ENCODE measurements at regions not wholly inside any gene's neighbourhood (a gene's known extent, or its start where the extent isn't known, plus 50 kb on each side); places are given as distances from the start of the nearest gene placed in this dataset.

DNA sequence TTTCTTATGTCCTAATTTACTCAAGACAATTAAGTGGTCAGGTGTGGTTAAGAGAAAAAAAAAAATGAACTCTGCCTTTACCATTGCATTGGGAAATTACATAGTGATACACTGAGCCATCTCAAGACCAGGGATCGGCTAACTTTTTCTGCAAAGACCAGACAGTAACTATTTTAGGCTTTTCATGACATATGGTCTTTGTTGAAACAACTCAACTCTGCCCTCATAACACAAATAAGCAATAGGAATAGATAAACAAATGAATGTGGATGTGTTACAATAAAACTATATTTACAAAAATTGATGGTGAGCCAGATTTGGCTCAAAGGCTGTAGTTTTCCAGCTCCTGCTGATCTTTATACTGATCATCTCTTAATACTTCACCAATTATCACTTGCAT, 632.6 kb upstream of the INTU start (continued):
- TF ChIP-seq, protein P1, sequence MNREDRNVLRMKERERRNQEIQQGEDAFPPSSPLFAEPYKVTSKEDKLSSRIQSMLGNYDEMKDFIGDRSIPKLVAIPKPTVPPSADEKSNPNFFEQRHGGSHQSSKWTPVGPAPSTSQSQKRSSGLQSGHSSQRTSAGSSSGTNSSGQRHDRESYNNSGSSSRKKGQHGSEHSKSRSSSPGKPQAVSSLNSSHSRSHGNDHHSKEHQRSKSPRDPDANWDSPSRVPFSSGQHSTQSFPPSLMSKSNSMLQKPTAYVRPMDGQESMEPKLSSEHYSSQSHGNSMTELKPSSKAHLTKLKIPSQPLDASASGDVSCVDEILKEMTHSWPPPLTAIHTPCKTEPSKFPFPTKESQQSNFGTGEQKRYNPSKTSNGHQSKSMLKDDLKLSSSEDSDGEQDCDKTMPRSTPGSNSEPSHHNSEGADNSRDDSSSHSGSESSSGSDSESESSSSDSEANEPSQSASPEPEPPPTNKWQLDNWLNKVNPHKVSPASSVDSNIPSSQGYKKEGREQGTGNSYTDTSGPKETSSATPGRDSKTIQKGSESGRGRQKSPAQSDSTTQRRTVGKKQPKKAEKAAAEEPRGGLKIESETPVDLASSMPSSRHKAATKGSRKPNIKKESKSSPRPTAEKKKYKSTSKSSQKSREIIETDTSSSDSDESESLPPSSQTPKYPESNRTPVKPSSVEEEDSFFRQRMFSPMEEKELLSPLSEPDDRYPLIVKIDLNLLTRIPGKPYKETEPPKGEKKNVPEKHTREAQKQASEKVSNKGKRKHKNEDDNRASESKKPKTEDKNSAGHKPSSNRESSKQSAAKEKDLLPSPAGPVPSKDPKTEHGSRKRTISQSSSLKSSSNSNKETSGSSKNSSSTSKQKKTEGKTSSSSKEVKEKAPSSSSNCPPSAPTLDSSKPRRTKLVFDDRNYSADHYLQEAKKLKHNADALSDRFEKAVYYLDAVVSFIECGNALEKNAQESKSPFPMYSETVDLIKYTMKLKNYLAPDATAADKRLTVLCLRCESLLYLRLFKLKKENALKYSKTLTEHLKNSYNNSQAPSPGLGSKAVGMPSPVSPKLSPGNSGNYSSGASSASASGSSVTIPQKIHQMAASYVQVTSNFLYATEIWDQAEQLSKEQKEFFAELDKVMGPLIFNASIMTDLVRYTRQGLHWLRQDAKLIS (CRISPR knock-in tag; IDR thresholded peaks at IDR 0.05; ENCODE audit: borderline replicate concordance) = no peak
- TF ChIP-seq, protein P2, sequence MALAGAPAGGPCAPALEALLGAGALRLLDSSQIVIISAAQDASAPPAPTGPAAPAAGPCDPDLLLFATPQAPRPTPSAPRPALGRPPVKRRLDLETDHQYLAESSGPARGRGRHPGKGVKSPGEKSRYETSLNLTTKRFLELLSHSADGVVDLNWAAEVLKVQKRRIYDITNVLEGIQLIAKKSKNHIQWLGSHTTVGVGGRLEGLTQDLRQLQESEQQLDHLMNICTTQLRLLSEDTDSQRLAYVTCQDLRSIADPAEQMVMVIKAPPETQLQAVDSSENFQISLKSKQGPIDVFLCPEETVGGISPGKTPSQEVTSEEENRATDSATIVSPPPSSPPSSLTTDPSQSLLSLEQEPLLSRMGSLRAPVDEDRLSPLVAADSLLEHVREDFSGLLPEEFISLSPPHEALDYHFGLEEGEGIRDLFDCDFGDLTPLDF (CRISPR knock-in tag; IDR thresholded peaks at IDR 0.05) = no peak
- TF ChIP-seq, protein P3, sequence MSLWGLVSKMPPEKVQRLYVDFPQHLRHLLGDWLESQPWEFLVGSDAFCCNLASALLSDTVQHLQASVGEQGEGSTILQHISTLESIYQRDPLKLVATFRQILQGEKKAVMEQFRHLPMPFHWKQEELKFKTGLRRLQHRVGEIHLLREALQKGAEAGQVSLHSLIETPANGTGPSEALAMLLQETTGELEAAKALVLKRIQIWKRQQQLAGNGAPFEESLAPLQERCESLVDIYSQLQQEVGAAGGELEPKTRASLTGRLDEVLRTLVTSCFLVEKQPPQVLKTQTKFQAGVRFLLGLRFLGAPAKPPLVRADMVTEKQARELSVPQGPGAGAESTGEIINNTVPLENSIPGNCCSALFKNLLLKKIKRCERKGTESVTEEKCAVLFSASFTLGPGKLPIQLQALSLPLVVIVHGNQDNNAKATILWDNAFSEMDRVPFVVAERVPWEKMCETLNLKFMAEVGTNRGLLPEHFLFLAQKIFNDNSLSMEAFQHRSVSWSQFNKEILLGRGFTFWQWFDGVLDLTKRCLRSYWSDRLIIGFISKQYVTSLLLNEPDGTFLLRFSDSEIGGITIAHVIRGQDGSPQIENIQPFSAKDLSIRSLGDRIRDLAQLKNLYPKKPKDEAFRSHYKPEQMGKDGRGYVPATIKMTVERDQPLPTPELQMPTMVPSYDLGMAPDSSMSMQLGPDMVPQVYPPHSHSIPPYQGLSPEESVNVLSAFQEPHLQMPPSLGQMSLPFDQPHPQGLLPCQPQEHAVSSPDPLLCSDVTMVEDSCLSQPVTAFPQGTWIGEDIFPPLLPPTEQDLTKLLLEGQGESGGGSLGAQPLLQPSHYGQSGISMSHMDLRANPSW (CRISPR knock-in tag; conservative IDR thresholded peaks at IDR 0.05; ENCODE audit: low read depth) = no peak
- TF ChIP-seq, protein P4, sequence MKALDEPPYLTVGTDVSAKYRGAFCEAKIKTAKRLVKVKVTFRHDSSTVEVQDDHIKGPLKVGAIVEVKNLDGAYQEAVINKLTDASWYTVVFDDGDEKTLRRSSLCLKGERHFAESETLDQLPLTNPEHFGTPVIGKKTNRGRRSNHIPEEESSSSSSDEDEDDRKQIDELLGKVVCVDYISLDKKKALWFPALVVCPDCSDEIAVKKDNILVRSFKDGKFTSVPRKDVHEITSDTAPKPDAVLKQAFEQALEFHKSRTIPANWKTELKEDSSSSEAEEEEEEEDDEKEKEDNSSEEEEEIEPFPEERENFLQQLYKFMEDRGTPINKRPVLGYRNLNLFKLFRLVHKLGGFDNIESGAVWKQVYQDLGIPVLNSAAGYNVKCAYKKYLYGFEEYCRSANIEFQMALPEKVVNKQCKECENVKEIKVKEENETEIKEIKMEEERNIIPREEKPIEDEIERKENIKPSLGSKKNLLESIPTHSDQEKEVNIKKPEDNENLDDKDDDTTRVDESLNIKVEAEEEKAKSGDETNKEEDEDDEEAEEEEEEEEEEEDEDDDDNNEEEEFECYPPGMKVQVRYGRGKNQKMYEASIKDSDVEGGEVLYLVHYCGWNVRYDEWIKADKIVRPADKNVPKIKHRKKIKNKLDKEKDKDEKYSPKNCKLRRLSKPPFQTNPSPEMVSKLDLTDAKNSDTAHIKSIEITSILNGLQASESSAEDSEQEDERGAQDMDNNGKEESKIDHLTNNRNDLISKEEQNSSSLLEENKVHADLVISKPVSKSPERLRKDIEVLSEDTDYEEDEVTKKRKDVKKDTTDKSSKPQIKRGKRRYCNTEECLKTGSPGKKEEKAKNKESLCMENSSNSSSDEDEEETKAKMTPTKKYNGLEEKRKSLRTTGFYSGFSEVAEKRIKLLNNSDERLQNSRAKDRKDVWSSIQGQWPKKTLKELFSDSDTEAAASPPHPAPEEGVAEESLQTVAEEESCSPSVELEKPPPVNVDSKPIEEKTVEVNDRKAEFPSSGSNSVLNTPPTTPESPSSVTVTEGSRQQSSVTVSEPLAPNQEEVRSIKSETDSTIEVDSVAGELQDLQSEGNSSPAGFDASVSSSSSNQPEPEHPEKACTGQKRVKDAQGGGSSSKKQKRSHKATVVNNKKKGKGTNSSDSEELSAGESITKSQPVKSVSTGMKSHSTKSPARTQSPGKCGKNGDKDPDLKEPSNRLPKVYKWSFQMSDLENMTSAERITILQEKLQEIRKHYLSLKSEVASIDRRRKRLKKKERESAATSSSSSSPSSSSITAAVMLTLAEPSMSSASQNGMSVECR (CRISPR knock-in tag; IDR thresholded peaks at IDR 0.05; ENCODE audit: borderline replicate concordance) = no peak
- no peak for TF ChIP-seq JUN (CRISPR knock-in tag; IDR thresholded peaks at IDR 0.05)
- no peak for TF ChIP-seq OVOL2 (CRISPR knock-in tag; IDR thresholded peaks at IDR 0.05; ENCODE audit: borderline replicate concordance)
- no peak for TF ChIP-seq ELF4 (CRISPR knock-in tag; IDR thresholded peaks at IDR 0.05; ENCODE audit: low read depth)
- no peak for TF ChIP-seq ZNF423 (CRISPR knock-in tag; IDR thresholded peaks at IDR 0.05)

DNA sequence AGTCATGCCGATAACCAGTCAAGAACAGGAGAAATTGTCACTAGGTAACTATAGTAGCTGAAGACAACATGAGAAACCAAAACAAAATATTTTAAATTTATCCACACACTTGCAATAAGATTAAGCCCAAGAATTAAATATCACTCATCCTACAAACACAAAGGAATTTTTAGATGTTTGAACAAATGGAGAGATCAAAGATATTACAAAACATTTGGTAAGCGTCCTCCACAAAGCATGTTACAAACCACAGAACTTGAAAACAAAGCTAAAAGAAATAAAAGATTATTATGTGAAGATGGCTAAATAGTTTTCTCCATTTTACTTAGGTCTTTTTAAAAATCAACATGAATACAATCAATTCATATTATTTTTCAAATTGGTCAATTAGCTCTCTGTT, 631.9 kb upstream of the INTU start:
- Mint-ChIP-seq H3K9me3 (no peaks in the 10 kb centered on the region), H3K4me3 (no peak overlapping the region), H3K27me3 (ENCODE audit: low read depth) (no peaks in the 10 kb centered on the region), H3K27ac (no peak overlapping the region), H3K4me1 (no peaks in the 10 kb centered on the region), H3K36me3 (no peaks in the 10 kb centered on the region)
- ATAC-seq (no peak), DNase-seq (ENCODE audit: low spot score) (no peak)
- ChIA-PET POLR2A (no interaction called here), CTCF (no interaction called here)
- TF ChIP-seq JAZF1 (CRISPR knock-in tag; IDR thresholded peaks at IDR 0.05) = no peak
- no peak for TF ChIP-seq TCF7 (CRISPR knock-in tag; IDR thresholded peaks at IDR 0.05; ENCODE audit: low read depth)
- no peak for TF ChIP-seq GABPB1 (CRISPR knock-in tag; IDR thresholded peaks at IDR 0.05)
- TF ChIP-seq CREM (CRISPR knock-in tag; IDR thresholded peaks at IDR 0.05) = no peak
- TF ChIP-seq, protein P5, sequence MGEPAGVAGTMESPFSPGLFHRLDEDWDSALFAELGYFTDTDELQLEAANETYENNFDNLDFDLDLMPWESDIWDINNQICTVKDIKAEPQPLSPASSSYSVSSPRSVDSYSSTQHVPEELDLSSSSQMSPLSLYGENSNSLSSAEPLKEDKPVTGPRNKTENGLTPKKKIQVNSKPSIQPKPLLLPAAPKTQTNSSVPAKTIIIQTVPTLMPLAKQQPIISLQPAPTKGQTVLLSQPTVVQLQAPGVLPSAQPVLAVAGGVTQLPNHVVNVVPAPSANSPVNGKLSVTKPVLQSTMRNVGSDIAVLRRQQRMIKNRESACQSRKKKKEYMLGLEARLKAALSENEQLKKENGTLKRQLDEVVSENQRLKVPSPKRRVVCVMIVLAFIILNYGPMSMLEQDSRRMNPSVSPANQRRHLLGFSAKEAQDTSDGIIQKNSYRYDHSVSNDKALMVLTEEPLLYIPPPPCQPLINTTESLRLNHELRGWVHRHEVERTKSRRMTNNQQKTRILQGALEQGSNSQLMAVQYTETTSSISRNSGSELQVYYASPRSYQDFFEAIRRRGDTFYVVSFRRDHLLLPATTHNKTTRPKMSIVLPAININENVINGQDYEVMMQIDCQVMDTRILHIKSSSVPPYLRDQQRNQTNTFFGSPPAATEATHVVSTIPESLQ (CRISPR knock-in tag; IDR thresholded peaks at IDR 0.05) = no peak
- TF ChIP-seq, protein P6, sequence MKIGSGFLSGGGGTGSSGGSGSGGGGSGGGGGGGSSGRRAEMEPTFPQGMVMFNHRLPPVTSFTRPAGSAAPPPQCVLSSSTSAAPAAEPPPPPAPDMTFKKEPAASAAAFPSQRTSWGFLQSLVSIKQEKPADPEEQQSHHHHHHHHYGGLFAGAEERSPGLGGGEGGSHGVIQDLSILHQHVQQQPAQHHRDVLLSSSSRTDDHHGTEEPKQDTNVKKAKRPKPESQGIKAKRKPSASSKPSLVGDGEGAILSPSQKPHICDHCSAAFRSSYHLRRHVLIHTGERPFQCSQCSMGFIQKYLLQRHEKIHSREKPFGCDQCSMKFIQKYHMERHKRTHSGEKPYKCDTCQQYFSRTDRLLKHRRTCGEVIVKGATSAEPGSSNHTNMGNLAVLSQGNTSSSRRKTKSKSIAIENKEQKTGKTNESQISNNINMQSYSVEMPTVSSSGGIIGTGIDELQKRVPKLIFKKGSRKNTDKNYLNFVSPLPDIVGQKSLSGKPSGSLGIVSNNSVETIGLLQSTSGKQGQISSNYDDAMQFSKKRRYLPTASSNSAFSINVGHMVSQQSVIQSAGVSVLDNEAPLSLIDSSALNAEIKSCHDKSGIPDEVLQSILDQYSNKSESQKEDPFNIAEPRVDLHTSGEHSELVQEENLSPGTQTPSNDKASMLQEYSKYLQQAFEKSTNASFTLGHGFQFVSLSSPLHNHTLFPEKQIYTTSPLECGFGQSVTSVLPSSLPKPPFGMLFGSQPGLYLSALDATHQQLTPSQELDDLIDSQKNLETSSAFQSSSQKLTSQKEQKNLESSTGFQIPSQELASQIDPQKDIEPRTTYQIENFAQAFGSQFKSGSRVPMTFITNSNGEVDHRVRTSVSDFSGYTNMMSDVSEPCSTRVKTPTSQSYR (CRISPR knock-in tag; IDR thresholded peaks at IDR 0.05) = no peak
- TF ChIP-seq ZNF121 (CRISPR knock-in tag; IDR thresholded peaks at IDR 0.05) = no peak
- TF ChIP-seq, protein P7, sequence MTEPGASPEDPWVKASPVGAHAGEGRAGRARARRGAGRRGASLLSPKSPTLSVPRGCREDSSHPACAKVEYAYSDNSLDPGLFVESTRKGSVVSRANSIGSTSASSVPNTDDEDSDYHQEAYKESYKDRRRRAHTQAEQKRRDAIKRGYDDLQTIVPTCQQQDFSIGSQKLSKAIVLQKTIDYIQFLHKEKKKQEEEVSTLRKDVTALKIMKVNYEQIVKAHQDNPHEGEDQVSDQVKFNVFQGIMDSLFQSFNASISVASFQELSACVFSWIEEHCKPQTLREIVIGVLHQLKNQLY (CRISPR knock-in tag; IDR thresholded peaks at IDR 0.05) = no peak
- TF ChIP-seq, protein P8, sequence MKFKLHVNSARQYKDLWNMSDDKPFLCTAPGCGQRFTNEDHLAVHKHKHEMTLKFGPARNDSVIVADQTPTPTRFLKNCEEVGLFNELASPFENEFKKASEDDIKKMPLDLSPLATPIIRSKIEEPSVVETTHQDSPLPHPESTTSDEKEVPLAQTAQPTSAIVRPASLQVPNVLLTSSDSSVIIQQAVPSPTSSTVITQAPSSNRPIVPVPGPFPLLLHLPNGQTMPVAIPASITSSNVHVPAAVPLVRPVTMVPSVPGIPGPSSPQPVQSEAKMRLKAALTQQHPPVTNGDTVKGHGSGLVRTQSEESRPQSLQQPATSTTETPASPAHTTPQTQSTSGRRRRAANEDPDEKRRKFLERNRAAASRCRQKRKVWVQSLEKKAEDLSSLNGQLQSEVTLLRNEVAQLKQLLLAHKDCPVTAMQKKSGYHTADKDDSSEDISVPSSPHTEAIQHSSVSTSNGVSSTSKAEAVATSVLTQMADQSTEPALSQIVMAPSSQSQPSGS (CRISPR knock-in tag; IDR thresholded peaks at IDR 0.05; ENCODE audit: borderline replicate concordance, low read depth) = no peak
